CD4-positive, alpha-beta T cell (primary cell): ENCODE measurements at regions not wholly inside any gene's neighbourhood (a gene's known extent, or its start where the extent isn't known, plus 50 kb on each side); places are given as distances from the start of the nearest gene placed in this dataset.

Source experiments
- ATAC-seq: fragments of 200-7000 bp; cut with Tn5 transposase; one replicate; pipeline ENCODE4 v1.10.0; 2022; ENCODE audit warnings: mild to moderate bottlenecking; ENCODE audit not compliant: poor library complexity
- CTCF ChIA-PET: fragments of 350-600 bp; sonication (Branson Sonifier 250); formaldehyde crosslinking; loops from one replicate; lab custom pipeline; 2021; ENCODE audit warnings: antibody characterized with exemption, inconsistent platforms; lab: Charles Lee
- POLR2A ChIA-PET: fragments of 350-600 bp; sonication (Branson Sonifier 250); formaldehyde crosslinking; loops from one replicate; lab custom pipeline; 2021; ENCODE audit warnings: antibody characterized with exemption, inconsistent platforms; lab: Charles Lee
- DNase-seq, 14 experiments: peaks; one replicate each; pipeline ENCODE4 v3.0.0-alpha.2; 2013 to 2020; ENCODE audit warnings: mixed read lengths in 2 of 14
- H3K27ac ChIP-seq, 2 donors: one replicate each; pipeline versions ENCODE4 v1.5.1 to v1.7.0; 2013; ENCODE audit warnings: low read length in 2 of 2, low read depth in 1 of 2, mild to moderate bottlenecking in 1 of 2
- H3K27me3 ChIP-seq, 2 experiments: 1 replicate in 1 of 2; 2 replicates in 1 of 2; pipeline versions ENCODE4 v1.6.1 to v1.7.0; 2013; ENCODE audit warnings: low read length in 2 of 2, control low read depth in 1 of 2, mild to moderate bottlenecking in 1 of 2, moderate library complexity in 1 of 2; ENCODE audit not compliant: insufficient read depth in 2 of 2, control insufficient read depth in 1 of 2
- H3K36me3 ChIP-seq: one replicate; pipeline ENCODE4 v1.6.1; 2013; ENCODE audit warnings: low read length, control low read depth; ENCODE audit not compliant: insufficient read depth
- H3K4me1 ChIP-seq: one replicate; pipeline ENCODE4 v1.6.1; 2013; ENCODE audit warnings: low read length, control low read depth; ENCODE audit not compliant: insufficient read depth
- H3K4me3 ChIP-seq: one replicate; pipeline ENCODE4 v1.5.1; 2013; ENCODE audit warnings: mild to moderate bottlenecking, low read length, moderate library complexity
- H3K9me3 ChIP-seq, 2 experiments: 1 replicate in 1 of 2; 2 replicates in 1 of 2; pipeline versions ENCODE4 v1.6.1 to v1.7.0; 2013; ENCODE audit warnings: low read length in 2 of 2, mild to moderate bottlenecking in 2 of 2, control low read depth in 1 of 2, moderate library complexity in 1 of 2; ENCODE audit not compliant: control insufficient read depth in 1 of 2, insufficient read depth in 1 of 2
- H3K27ac Mint-ChIP-seq: one replicate; pipeline ENCODE4 v1.8.0; 2020; ENCODE audit warnings: mixed read lengths
- H3K27me3 Mint-ChIP-seq: one replicate; pipeline ENCODE4 v1.8.0; 2021; ENCODE audit warnings: mixed read lengths
- H3K36me3 Mint-ChIP-seq: one replicate; pipeline ENCODE4 v1.8.0; 2021; ENCODE audit warnings: low read depth, mixed read lengths
- H3K4me1 Mint-ChIP-seq: one replicate; pipeline ENCODE4 v1.8.0; 2021; ENCODE audit warnings: low read depth, mixed read lengths
- H3K4me3 Mint-ChIP-seq: one replicate; pipeline ENCODE4 v1.8.0; 2020; ENCODE audit warnings: mild to moderate bottlenecking, mixed read lengths
- H3K9me3 Mint-ChIP-seq: one replicate; pipeline ENCODE4 v1.8.0; 2020; ENCODE audit warnings: mixed read lengths
- CTCF ChIP-seq: fragments of 200-600 bp; IDR thresholded peaks from one replicate; pipeline ENCODE4 v1.8.0; 2022; ENCODE audit warnings: antibody characterized with exemption, mild to moderate bottlenecking
- intact Hi-C, 2 experiments: fragments of 100-400 bp; cut with DNase I in 1 of 2; cut with micrococcal nuclease in 1 of 2; formaldehyde crosslinking; loops; one replicate each; pipeline versions ENCODE4 v1.15.1 to v1.9.0; 2023 to 2025; cut with DNase I, micrococcal nuclease

DNA sequence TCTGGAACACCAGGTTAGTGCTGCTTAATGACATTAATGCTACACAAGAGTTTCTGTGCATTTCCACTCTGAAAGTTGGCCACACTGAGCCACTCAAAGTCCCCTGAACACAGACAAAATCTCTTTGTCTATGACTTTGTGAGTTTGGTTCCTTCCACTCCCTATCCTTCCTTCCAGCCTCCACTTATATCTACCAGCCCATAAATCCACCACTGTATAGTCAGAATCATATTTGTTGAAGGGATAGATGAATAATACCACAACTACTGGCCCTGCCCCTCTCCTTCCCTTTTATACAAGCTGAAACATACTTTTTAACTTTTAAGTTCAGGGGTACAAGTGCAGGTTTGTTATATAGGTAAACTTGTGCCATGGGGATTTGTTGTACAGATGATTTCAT lies 127.5 kb downstream of the ABHD5 start:
- no peak overlapping the region for H3K27ac ChIP-seq
- Mint-ChIP-seq H3K36me3 (no peaks in the 10 kb centered on the region), H3K9me3 (no peaks in the 10 kb centered on the region), H3K27me3 (peaks cover 18% of the 10 kb centered on the region), H3K27ac (no peak overlapping the region), H3K4me1 (no peaks in the 10 kb centered on the region), H3K4me3 (no peak overlapping the region)
- ChIA-PET CTCF (no interaction called here), POLR2A (no interaction called here)
- no peaks in the 10 kb centered on the region for H3K36me3 ChIP-seq
- no peaks in the 10 kb centered on the region for H3K9me3 ChIP-seq
- H3K4me1 ChIP-seq: no peaks in the 10 kb centered on the region
- peaks cover 0 to 5% of the 10 kb centered on the region in 2 experiments for H3K27me3 ChIP-seq
- intact Hi-C loops: no loop called here
- TF ChIP-seq CTCF: no peak
- ATAC-seq (no peak), DNase-seq (no peak)
- H3K4me3 ChIP-seq: no peak overlapping the region

- intact Hi-C loops: no loop called here
- H3K36me3 Mint-ChIP-seq: no peaks in the 10 kb centered on the region
- H3K9me3 Mint-ChIP-seq: peaks cover 6% of the 10 kb centered on the region
- ChIA-PET CTCF (no interaction called here), POLR2A (no interaction called here)
- H3K27ac ChIP-seq: no peak overlapping the region
- ATAC-seq: no peak
- peaks cover 48% of the 10 kb centered on the region for H3K27me3 Mint-ChIP-seq
- no peaks in the 10 kb centered on the region for H3K4me1 ChIP-seq
- no peak overlapping the region for H3K4me3 ChIP-seq
- H3K27me3 ChIP-seq: peaks cover 0 to 6% of the 10 kb centered on the region in 2 experiments
- DNase-seq: no peak
- no peak overlapping the region for H3K27ac Mint-ChIP-seq
- no peaks in the 10 kb centered on the region for H3K36me3 ChIP-seq
- TF ChIP-seq CTCF: no peak
- H3K9me3 ChIP-seq: peaks cover under 1 to 6% of the 10 kb centered on the region in 2 experiments
- H3K4me3 Mint-ChIP-seq: no peak overlapping the region
- no peaks in the 10 kb centered on the region for H3K4me1 Mint-ChIP-seq
Observed at GRCh38 chr3:43838009-43838758, 147.4 kb downstream of the ABHD5 start.

GRCh38 chr3:43838877-43839276 lies 148.1 kb downstream of the ABHD5 start:
- POLR2A ChIA-PET: no interaction called here

More at GRCh38 chr3:43838877-43839276, 148.1 kb downstream of the ABHD5 start:
- DNase-seq (no peak), ATAC-seq (no peak)
- Histone ChIP-seq H3K36me3 (no peaks in the 10 kb centered on the region), H3K9me3 (peaks cover 6% of the 10 kb centered on the region in 2 experiments), H3K27ac (no peak overlapping the region), H3K4me1 (no peaks in the 10 kb centered on the region), H3K4me3 (no peak overlapping the region), H3K27me3 (peaks cover 0 to 9% of the 10 kb centered on the region in 2 experiments)
- H3K4me1 Mint-ChIP-seq: no peaks in the 10 kb centered on the region
- no peak overlapping the region for H3K4me3 Mint-ChIP-seq
- CTCF ChIA-PET: no interaction called here
- H3K27ac Mint-ChIP-seq: no peak overlapping the region
- H3K9me3 Mint-ChIP-seq: peaks cover 6% of the 10 kb centered on the region
- TF ChIP-seq CTCF: no peak
- intact Hi-C loops: no loop called here
- peaks cover 52% of the 10 kb centered on the region for H3K27me3 Mint-ChIP-seq
- no peaks in the 10 kb centered on the region for H3K36me3 Mint-ChIP-seq
